ENCODE measurements at regions not wholly inside any gene's neighbourhood (a gene's known extent, or its start where the extent isn't known, plus 50 kb on each side); places are given as distances from the start of the nearest gene placed in this dataset.

GRCh38 chr6:113607821-113608545 is 249.2 kb upstream of the MARCKS start:
- no peak for ATAC-seq

More at GRCh38 chr6:113607821-113608545, 249.2 kb upstream of the MARCKS start:
- H3K27ac Mint-ChIP-seq, result no peak overlapping the region
- TF ChIP-seq, protein P1, sequence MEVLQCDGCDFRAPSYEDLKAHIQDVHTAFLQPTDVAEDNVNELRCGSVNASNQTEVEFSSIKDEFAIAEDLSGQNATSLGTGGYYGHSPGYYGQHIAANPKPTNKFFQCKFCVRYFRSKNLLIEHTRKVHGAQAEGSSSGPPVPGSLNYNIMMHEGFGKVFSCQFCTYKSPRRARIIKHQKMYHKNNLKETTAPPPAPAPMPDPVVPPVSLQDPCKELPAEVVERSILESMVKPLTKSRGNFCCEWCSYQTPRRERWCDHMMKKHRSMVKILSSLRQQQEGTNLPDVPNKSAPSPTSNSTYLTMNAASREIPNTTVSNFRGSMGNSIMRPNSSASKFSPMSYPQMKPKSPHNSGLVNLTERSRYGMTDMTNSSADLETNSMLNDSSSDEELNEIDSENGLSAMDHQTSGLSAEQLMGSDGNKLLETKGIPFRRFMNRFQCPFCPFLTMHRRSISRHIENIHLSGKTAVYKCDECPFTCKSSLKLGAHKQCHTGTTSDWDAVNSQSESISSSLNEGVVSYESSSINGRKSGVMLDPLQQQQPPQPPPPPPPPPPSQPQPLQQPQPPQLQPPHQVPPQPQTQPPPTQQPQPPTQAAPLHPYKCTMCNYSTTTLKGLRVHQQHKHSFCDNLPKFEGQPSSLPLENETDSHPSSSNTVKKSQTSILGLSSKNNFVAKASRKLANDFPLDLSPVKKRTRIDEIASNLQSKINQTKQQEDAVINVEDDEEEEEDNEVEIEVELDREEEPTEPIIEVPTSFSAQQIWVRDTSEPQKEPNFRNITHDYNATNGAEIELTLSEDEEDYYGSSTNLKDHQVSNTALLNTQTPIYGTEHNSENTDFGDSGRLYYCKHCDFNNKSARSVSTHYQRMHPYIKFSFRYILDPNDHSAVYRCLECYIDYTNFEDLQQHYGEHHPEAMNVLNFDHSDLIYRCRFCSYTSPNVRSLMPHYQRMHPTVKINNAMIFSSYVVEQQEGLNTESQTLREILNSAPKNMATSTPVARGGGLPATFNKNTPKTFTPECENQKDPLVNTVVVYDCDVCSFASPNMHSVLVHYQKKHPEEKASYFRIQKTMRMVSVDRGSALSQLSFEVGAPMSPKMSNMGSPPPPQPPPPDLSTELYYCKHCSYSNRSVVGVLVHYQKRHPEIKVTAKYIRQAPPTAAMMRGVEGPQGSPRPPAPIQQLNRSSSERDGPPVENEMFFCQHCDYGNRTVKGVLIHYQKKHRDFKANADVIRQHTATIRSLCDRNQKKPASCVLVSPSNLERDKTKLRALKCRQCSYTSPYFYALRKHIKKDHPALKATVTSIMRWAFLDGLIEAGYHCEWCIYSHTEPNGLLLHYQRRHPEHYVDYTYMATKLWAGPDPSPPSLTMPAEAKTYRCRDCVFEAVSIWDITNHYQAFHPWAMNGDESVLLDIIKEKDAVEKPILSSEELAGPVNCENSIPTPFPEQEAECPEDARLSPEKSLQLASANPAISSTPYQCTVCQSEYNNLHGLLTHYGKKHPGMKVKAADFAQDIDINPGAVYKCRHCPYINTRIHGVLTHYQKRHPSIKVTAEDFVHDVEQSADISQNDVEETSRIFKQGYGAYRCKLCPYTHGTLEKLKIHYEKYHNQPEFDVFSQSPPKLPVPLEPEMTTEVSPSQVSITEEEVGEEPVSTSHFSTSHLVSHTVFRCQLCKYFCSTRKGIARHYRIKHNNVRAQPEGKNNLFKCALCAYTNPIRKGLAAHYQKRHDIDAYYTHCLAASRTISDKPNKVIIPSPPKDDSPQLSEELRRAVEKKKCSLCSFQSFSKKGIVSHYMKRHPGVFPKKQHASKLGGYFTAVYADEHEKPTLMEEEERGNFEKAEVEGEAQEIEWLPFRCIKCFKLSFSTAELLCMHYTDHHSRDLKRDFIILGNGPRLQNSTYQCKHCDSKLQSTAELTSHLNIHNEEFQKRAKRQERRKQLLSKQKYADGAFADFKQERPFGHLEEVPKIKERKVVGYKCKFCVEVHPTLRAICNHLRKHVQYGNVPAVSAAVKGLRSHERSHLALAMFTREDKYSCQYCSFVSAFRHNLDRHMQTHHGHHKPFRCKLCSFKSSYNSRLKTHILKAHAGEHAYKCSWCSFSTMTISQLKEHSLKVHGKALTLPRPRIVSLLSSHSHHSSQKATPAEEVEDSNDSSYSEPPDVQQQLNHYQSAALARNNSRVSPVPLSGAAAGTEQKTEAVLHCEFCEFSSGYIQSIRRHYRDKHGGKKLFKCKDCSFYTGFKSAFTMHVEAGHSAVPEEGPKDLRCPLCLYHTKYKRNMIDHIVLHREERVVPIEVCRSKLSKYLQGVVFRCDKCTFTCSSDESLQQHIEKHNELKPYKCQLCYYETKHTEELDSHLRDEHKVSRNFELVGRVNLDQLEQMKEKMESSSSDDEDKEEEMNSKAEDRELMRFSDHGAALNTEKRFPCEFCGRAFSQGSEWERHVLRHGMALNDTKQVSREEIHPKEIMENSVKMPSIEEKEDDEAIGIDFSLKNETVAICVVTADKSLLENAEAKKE (CRISPR knock-in tag; IDR thresholded peaks at IDR 0.05), result no peak
- TF ChIP-seq EZH2 (IDR thresholded peaks at IDR 0.05; ENCODE audit: low read depth, unreplicated experiment), result no peak
- TF ChIP-seq, protein P2, sequence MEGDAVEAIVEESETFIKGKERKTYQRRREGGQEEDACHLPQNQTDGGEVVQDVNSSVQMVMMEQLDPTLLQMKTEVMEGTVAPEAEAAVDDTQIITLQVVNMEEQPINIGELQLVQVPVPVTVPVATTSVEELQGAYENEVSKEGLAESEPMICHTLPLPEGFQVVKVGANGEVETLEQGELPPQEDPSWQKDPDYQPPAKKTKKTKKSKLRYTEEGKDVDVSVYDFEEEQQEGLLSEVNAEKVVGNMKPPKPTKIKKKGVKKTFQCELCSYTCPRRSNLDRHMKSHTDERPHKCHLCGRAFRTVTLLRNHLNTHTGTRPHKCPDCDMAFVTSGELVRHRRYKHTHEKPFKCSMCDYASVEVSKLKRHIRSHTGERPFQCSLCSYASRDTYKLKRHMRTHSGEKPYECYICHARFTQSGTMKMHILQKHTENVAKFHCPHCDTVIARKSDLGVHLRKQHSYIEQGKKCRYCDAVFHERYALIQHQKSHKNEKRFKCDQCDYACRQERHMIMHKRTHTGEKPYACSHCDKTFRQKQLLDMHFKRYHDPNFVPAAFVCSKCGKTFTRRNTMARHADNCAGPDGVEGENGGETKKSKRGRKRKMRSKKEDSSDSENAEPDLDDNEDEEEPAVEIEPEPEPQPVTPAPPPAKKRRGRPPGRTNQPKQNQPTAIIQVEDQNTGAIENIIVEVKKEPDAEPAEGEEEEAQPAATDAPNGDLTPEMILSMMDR (conservative IDR thresholded peaks at IDR 0.05; ENCODE audit: low read depth in 2 of 2), result no peak
- TF ChIP-seq STAT1 (IDR thresholded peaks at IDR 0.05; ENCODE audit: unreplicated experiment), result no peak
- TF ChIP-seq ZNF114 (CRISPR knock-in tag; IDR thresholded peaks at IDR 0.05), result no peak
- TF ChIP-seq, protein P3, sequence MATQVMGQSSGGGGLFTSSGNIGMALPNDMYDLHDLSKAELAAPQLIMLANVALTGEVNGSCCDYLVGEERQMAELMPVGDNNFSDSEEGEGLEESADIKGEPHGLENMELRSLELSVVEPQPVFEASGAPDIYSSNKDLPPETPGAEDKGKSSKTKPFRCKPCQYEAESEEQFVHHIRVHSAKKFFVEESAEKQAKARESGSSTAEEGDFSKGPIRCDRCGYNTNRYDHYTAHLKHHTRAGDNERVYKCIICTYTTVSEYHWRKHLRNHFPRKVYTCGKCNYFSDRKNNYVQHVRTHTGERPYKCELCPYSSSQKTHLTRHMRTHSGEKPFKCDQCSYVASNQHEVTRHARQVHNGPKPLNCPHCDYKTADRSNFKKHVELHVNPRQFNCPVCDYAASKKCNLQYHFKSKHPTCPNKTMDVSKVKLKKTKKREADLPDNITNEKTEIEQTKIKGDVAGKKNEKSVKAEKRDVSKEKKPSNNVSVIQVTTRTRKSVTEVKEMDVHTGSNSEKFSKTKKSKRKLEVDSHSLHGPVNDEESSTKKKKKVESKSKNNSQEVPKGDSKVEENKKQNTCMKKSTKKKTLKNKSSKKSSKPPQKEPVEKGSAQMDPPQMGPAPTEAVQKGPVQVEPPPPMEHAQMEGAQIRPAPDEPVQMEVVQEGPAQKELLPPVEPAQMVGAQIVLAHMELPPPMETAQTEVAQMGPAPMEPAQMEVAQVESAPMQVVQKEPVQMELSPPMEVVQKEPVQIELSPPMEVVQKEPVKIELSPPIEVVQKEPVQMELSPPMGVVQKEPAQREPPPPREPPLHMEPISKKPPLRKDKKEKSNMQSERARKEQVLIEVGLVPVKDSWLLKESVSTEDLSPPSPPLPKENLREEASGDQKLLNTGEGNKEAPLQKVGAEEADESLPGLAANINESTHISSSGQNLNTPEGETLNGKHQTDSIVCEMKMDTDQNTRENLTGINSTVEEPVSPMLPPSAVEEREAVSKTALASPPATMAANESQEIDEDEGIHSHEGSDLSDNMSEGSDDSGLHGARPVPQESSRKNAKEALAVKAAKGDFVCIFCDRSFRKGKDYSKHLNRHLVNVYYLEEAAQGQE (IDR thresholded peaks at IDR 0.05; ENCODE audit: unreplicated experiment), result no peak
- no peak for TF ChIP-seq ZNF331 (CRISPR knock-in tag; IDR thresholded peaks at IDR 0.05; ENCODE audit: low read depth)
- TF ChIP-seq JUNB (IDR thresholded peaks at IDR 0.05; ENCODE audit: unreplicated experiment), result no peak
- TF ChIP-seq, protein P4, sequence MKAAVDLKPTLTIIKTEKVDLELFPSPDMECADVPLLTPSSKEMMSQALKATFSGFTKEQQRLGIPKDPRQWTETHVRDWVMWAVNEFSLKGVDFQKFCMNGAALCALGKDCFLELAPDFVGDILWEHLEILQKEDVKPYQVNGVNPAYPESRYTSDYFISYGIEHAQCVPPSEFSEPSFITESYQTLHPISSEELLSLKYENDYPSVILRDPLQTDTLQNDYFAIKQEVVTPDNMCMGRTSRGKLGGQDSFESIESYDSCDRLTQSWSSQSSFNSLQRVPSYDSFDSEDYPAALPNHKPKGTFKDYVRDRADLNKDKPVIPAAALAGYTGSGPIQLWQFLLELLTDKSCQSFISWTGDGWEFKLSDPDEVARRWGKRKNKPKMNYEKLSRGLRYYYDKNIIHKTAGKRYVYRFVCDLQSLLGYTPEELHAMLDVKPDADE (IDR thresholded peaks at IDR 0.05), result no peak
- TF ChIP-seq POLR2AphosphoS5 (IDR thresholded peaks at IDR 0.05; ENCODE audit: low read depth), result no peak
- no peak for TF ChIP-seq NANOG (IDR thresholded peaks at IDR 0.05; ENCODE audit: borderline replicate concordance)
- no peak for TF ChIP-seq EZH2phosphoT487 (IDR thresholded peaks at IDR 0.05; ENCODE audit: unreplicated experiment)
- TF ChIP-seq CREB1 (CRISPR knock-in tag; IDR thresholded peaks at IDR 0.05; ENCODE audit: low read depth), result no peak
- Histone ChIP-seq H3K27me3 (ENCODE audit: insufficient read depth) (no peaks in the 10 kb centered on the region), H3K79me2 (replicated peaks; ENCODE audit: insufficient read depth) (no peaks in the 10 kb centered on the region), H2AFZ (no peak overlapping the region), H3K36me3 (ENCODE audit: insufficient read depth) (no peaks in the 10 kb centered on the region), H3K9me2 (ENCODE audit: insufficient read depth) (no peaks in the 10 kb centered on the region), H3F3A (replicated peaks; ENCODE audit: low read depth) (no peaks in the 10 kb centered on the region), H4K20me1 (replicated peaks; ENCODE audit: insufficient read depth) (no peaks in the 10 kb centered on the region), H3K4me1 (ENCODE audit: insufficient read depth) (no peaks in the 10 kb centered on the region), H3K27ac (ENCODE audit: low read depth) (no peak overlapping the region), H3K4me2 (no peak overlapping the region), H3K4me3 (no peak overlapping the region)
- no peak overlapping the region for H3K4me3 Mint-ChIP-seq
- no peak for DNase-seq (ENCODE audit: low spot score)
- no peaks in the 10 kb centered on the region; the same call in 2 of the 3 replicates for H3K9me3 Mint-ChIP-seq
- no peaks in the 10 kb centered on the region; the same call in 2 of the 3 replicates for H3K36me3 Mint-ChIP-seq (ENCODE audit: low read depth)
- peaks cover 8% of the 10 kb centered on the region for H3K27me3 Mint-ChIP-seq (ENCODE audit: insufficient read depth, low read depth, poor library complexity)
- H3K4me1 Mint-ChIP-seq, result no peaks in the 10 kb centered on the region
